Right lobe of liver (tissue), 4 donors: ENCODE measurements at regions not wholly inside any gene's neighbourhood (a gene's known extent, or its start where the extent isn't known, plus 50 kb on each side); places are given as distances from the start of the nearest gene placed in this dataset.

Source experiments
- POLR2A ChIP-seq: fragments of 450-650 bp; IDR thresholded peaks from one replicate; pipeline ENCODE4 v1.6.1; 2017; ENCODE audit warnings: antibody characterized with exemption, mild to moderate bottlenecking
- TF ChIP-seq, protein P1 (sequence below), 4 donors: fragments of 200-600 bp in 3 of 4; fragments of 450-650 bp in 1 of 4; IDR thresholded peaks; one replicate each; pipeline versions ENCODE4 v1.5.1 to v1.8.0; 2016 to 2022; ENCODE audit warnings: antibody characterized with exemption in 4 of 4, mild to moderate bottlenecking in 2 of 4
- donor health status: DM: no; HTN: no; CAD: no.
- donor health status: DM: no; HTN: no; CAD: no.
- donor health status: DM: no; HTN: yes; CAD: no.

DNA sequence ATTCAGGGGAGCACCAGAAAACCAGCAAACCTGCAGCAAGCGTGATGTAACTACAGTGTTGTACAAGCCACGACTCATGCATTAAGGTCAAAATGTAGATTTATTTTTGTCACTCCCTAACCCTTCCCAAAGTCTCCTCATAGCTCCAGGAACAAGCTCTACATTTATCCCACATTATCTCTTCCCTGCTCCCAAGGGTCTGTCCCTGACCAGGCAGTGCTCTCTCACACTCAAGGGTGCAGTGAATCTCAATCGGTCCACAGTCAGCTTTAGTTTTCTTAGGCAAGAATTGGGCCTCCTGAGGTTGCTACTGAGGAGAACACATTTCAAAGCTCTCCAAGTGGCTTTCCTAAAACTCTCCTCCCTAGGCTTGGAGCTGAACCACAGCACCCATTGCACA lies 219.4 kb downstream of the NHLRC3 start:
- TF ChIP-seq, protein P1, sequence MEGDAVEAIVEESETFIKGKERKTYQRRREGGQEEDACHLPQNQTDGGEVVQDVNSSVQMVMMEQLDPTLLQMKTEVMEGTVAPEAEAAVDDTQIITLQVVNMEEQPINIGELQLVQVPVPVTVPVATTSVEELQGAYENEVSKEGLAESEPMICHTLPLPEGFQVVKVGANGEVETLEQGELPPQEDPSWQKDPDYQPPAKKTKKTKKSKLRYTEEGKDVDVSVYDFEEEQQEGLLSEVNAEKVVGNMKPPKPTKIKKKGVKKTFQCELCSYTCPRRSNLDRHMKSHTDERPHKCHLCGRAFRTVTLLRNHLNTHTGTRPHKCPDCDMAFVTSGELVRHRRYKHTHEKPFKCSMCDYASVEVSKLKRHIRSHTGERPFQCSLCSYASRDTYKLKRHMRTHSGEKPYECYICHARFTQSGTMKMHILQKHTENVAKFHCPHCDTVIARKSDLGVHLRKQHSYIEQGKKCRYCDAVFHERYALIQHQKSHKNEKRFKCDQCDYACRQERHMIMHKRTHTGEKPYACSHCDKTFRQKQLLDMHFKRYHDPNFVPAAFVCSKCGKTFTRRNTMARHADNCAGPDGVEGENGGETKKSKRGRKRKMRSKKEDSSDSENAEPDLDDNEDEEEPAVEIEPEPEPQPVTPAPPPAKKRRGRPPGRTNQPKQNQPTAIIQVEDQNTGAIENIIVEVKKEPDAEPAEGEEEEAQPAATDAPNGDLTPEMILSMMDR (IDR thresholded peaks at IDR 0.05), result no peak
- no peak for TF ChIP-seq POLR2A
